ENCODE measurements at regions not wholly inside any gene's neighbourhood (a gene's known extent, or its start where the extent isn't known, plus 50 kb on each side); places are given as distances from the start of the nearest gene placed in this dataset.
"Not testable (repeated sequence)": the region's sequence is repeated elsewhere in the genome, so short reads cannot be mapped to it uniquely, and the experiment has no call there.

DNA sequence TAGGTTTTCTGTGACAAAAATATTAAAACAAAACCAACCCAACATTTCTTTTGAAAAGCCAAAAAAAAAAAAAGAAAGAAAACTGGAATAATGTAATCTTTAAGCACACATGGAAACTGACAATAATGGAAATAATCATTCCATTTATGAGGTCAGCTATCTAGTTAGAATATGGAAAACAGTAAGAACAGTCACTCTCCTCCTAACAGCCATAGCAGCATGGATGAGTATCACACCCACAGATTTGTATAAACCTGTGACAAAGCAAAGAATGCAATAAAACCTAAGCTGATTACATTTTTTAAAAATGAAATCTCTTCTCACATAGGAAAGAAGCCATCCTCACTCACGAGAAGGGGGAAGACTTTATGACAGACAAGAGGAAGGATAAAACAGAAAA lies 437.8 kb downstream of the NYAP2 start:
- no peak for DNase-seq (ENCODE audit: low read depth)
- TF ChIP-seq, protein P1, sequence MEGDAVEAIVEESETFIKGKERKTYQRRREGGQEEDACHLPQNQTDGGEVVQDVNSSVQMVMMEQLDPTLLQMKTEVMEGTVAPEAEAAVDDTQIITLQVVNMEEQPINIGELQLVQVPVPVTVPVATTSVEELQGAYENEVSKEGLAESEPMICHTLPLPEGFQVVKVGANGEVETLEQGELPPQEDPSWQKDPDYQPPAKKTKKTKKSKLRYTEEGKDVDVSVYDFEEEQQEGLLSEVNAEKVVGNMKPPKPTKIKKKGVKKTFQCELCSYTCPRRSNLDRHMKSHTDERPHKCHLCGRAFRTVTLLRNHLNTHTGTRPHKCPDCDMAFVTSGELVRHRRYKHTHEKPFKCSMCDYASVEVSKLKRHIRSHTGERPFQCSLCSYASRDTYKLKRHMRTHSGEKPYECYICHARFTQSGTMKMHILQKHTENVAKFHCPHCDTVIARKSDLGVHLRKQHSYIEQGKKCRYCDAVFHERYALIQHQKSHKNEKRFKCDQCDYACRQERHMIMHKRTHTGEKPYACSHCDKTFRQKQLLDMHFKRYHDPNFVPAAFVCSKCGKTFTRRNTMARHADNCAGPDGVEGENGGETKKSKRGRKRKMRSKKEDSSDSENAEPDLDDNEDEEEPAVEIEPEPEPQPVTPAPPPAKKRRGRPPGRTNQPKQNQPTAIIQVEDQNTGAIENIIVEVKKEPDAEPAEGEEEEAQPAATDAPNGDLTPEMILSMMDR (IDR thresholded peaks at IDR 0.05; ENCODE audit: control insufficient read depth, extremely low read depth, insufficient read depth) = no peak
- no peak overlapping the region for H3K4me3 ChIP-seq (ENCODE audit: low read depth, low read length)

DNA sequence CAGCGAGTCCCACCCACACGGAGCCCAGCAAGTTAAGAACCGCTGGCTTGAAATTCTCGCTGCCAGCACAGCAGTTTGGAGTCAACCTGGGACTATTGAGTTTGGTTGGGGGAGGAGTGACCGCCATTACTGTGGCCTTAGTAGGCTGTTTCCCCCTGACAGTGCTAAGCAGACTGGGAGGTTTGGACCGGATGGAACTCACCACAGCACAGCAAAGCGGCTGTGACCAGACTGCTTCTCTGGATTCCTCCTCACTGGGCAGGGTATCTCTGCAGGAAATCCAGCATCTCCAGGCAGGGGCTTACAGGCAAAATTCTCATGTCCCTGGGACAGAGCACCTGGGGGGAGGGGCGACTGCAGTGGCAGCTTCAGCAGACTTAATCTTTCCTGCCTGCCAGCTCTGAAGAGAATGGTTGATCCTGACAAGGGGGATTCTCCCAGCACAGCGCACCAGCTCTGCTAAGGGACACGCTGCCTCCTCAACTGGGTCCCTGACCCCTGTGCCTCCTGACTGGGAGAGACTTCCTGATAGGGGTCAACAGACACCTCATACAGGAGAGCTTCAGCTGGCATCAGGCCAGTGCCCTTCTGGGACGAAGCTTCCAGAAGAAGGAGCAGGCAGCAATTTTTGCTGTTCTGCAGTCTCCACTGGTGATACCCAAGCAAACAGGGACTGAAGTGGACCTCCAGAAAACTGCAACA lies 425.4 kb downstream of the NYAP2 start:
- no peak for DNase-seq (ENCODE audit: low read depth)
- TF ChIP-seq, protein P1 (IDR thresholded peaks at IDR 0.05; ENCODE audit: control insufficient read depth, extremely low read depth, insufficient read depth) = no peak
- no peak overlapping the region for H3K4me3 ChIP-seq (ENCODE audit: low read depth, low read length)

DNA sequence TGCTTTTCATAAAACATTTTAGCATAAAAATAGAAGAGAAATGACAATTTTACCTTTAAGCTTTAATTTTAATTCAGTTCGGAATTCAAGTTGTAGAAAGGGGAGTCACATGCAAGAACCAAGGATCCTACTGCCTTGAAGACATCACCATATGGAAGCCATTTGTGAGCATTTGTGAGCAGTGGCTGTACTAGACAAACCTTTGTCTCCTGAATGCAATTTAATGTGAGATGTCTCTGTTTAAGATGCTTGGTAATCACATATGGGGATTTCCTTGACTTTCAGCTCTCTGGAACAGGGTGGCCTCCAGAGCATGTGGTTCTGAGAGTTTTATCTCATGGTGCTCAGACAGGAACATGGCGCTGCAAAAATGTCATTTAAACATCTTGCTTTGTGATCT lies 421.8 kb downstream of the NYAP2 start:
- H3K4me3 ChIP-seq (ENCODE audit: low read depth, low read length) = no peak overlapping the region
- no peak for DNase-seq (ENCODE audit: low read depth)
- TF ChIP-seq, protein P1 (IDR thresholded peaks at IDR 0.05; ENCODE audit: control insufficient read depth, extremely low read depth, insufficient read depth) = no peak

DNA sequence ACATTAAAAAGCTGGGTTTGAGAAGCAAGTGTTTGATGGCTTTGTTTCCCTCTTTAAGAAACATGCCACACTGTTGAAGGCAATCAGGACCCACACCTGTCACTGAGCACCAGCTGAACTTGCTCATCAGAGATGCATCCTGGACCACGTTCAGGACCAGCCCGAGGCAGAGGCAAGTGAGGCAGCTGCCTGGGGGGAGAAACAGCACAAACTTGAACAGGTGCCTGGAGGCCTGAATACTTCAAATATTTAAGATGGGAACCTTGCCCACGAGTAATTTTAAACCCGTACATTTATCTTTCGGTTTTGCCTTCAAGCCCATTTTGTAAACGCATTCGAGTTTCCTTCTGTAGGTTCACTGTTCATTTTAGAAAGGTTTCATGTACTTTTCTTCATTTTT lies 421.3 kb downstream of the NYAP2 start:
- no peak for DNase-seq (ENCODE audit: low read depth)
- H3K4me3 ChIP-seq (ENCODE audit: low read depth, low read length) = no peak overlapping the region
- TF ChIP-seq, protein P1 (IDR thresholded peaks at IDR 0.05; ENCODE audit: control insufficient read depth, extremely low read depth, insufficient read depth) = no peak

DNA sequence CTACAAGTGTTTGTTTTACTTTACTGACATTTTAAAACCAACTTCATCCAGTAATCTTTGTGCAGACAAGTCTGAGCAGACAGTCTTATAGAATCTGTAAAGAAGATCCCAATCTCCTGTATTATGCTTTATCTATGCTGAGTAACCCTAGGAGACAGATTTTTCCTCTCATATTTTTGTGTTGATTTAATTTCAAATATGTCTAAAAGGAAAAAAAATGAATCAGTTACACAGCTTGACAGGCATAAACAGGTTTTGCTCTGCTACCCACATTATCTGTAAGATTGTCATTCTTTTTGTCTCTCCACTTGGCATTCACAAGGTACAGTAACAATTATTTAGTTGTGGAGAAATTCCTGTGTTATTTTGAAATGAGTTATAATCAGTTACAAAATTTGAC lies 415.0 kb downstream of the NYAP2 start:
- DNase-seq (ENCODE audit: low read depth) = no peak
- no peak overlapping the region for H3K4me3 ChIP-seq (ENCODE audit: low read depth, low read length)
- TF ChIP-seq, protein P1 (IDR thresholded peaks at IDR 0.05; ENCODE audit: control insufficient read depth, extremely low read depth, insufficient read depth) = no peak

DNA sequence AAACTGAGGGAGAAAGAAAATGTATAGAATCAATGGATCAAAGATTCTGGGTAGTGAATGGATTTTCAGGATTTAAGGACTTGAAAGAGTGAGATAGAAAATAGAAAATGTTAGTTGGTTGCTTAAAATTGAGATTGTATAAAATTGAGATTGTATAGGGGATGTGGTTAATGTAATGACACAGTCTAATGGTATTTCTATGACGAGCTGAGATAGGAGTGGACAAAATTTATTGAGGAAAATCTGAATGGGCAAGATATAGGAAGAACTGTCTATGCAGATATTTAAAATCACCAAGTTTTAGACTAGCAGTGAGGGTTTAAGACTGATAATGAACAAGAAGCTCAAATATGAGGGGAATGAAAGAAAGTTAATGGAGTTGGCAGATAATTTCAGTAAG lies 406.6 kb downstream of the NYAP2 start:
- TF ChIP-seq, protein P1 (IDR thresholded peaks at IDR 0.05; ENCODE audit: control insufficient read depth, extremely low read depth, insufficient read depth) = no peak
- DNase-seq (ENCODE audit: low read depth) = no peak
- H3K4me3 ChIP-seq (ENCODE audit: low read depth, low read length) = no peak overlapping the region

DNA sequence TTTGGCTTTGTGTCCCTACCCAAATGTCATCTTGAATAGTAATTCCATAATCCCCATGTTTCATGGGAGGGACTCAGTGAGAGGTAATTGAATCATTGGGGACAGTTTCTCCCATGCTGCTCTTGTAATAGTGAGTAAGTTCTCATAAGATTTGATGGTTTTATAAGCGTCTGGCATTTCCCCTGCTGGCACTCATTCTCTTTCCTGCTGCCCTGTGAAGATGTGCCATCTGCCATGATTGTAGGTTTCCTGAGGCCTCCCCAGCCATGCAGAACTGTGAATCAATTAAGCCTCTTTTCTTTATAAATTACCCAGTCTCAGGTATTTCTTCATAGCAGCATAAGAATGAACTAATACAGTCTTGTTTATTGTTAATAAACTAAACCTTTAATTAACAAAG lies 402.6 kb downstream of the NYAP2 start:
- DNase-seq (ENCODE audit: low read depth); H3K4me3 ChIP-seq (ENCODE audit: low read depth, low read length): not testable (repeated sequence)

Measured in LNCaP clone FGC (cell line).